Panc1 (cell line): ENCODE measurements at regions not wholly inside any gene's neighbourhood (a gene's known extent, or its start where the extent isn't known, plus 50 kb on each side); places are given as distances from the start of the nearest gene placed in this dataset.

Experiments used
- ATAC-seq: fragments of 200-7000 bp; cut with Tn5 transposase; 2 replicates; pipeline ENCODE4 v1.9.1; 2020; ENCODE audit warnings: mild to moderate bottlenecking, moderate library complexity
- BruUV-seq: library from RNA; stranded (reverse); fragments of 400-500 nt; replicated peaks from 2 replicates; lab custom pipeline; 2021; lab: Mats Ljungman, UMichigan
- CTCF ChIA-PET: fragments of 300-600 bp; sonication (Branson Sonifier 250); formaldehyde crosslinking; loops from one replicate; lab custom pipeline; 2022; ENCODE audit warnings: antibody characterized with exemption; lab: Charles Lee
- POLR2A ChIA-PET: fragments of 300-600 bp; sonication (Branson Sonifier 250); formaldehyde crosslinking; loops from one replicate; lab custom pipeline; 2022; ENCODE audit warnings: antibody characterized with exemption; lab: Charles Lee
- DNase-seq: peaks from one replicate; pipeline ENCODE4 v3.0.0-alpha.2; 2010; ENCODE audit warnings: low read depth, low spot score
- H3K27ac ChIP-seq: 2 replicates; pipeline ENCODE4 v1.5.1; 2011; ENCODE audit warnings: mild to moderate bottlenecking, low read length, inconsistent platforms
- H3K27me3 ChIP-seq: fragments of 200-500 bp; sonication (Bioruptor generic); 2 replicates; pipeline ENCODE4 v1.6.0; 2014; ENCODE audit warnings: low read length, inconsistent platforms; ENCODE audit not compliant: control insufficient read depth, insufficient read depth
- H3K36me3 ChIP-seq: fragments of 200-500 bp; sonication (Bioruptor generic); 2 replicates; pipeline ENCODE4 v1.5.1; 2014; ENCODE audit warnings: inconsistent platforms, mild to moderate bottlenecking, low read length, moderate library complexity; ENCODE audit not compliant: control insufficient read depth, insufficient read depth
- H3K4me1 ChIP-seq: 2 replicates; pipeline ENCODE4 v1.5.1; 2011; ENCODE audit warnings: inconsistent platforms, mild to moderate bottlenecking, low read length, moderate library complexity; ENCODE audit not compliant: control insufficient read depth, insufficient read depth
- H3K4me3 ChIP-seq, 2 experiments: 2 replicates each; pipeline ENCODE4 v1.5.1; 2011 to 2012; ENCODE audit warnings: low read depth in 2 of 2, low read length in 2 of 2, mild to moderate bottlenecking in 2 of 2, inconsistent platforms in 1 of 2, moderate library complexity in 1 of 2
- H3K9me3 ChIP-seq: fragments of 200-500 bp; sonication (Bioruptor generic); 2 replicates; pipeline ENCODE4 v1.5.1; 2014; ENCODE audit warnings: low read depth, mild to moderate bottlenecking, inconsistent platforms, low read length, moderate library complexity; ENCODE audit not compliant: control insufficient read depth, insufficient read depth
- POLR2AphosphoS5 ChIP-seq: IDR thresholded peaks from 2 replicates; pipeline ENCODE4 v1.6.1; 2012; ENCODE audit warnings: mild to moderate bottlenecking, low read depth, low read length, moderate library complexity
- SIN3A ChIP-seq: IDR thresholded peaks from 2 replicates; pipeline ENCODE4 v1.6.1; 2012; ENCODE audit warnings: low read depth, mild to moderate bottlenecking, low read length, moderate library complexity, borderline replicate concordance; ENCODE audit not compliant: insufficient read depth
- TCF7L2 ChIP-seq: IDR thresholded peaks from 2 replicates; pipeline ENCODE4 v1.6.1; 2011; ENCODE audit warnings: mild to moderate bottlenecking, low read depth, low read length, inconsistent platforms
- in situ Hi-C: cut with HindIII; loops from 2 replicates; pipeline ENCODE4 v1.10.0; 2016; ENCODE audit warnings: low sequenced_read_pairs, low pct_unique_long_range_greater_than_20kb
- intact Hi-C: fragments of 100-400 bp; cut with micrococcal nuclease; formaldehyde crosslinking; loops from one replicate; pipeline ENCODE4 v1.10.0; 2022; ENCODE audit not compliant: unreplicated experiment
- TF ChIP-seq, protein P1 (sequence below), 2 experiments: IDR thresholded peaks; 2 replicates each; pipeline ENCODE4 v1.6.1; 2011 to 2012; ENCODE audit warnings: low read depth in 2 of 2, control low read depth in 1 of 2, low read length in 1 of 2, mild to moderate bottlenecking in 1 of 2, moderate library complexity in 1 of 2; ENCODE audit not compliant: insufficient read depth in 1 of 2
- TF ChIP-seq, protein P2 (sequence below): fragments of 450-650 bp; IDR thresholded peaks from 2 replicates; pipeline ENCODE4 v1.5.1; 2017; ENCODE audit warnings: mild to moderate bottlenecking

DNA sequence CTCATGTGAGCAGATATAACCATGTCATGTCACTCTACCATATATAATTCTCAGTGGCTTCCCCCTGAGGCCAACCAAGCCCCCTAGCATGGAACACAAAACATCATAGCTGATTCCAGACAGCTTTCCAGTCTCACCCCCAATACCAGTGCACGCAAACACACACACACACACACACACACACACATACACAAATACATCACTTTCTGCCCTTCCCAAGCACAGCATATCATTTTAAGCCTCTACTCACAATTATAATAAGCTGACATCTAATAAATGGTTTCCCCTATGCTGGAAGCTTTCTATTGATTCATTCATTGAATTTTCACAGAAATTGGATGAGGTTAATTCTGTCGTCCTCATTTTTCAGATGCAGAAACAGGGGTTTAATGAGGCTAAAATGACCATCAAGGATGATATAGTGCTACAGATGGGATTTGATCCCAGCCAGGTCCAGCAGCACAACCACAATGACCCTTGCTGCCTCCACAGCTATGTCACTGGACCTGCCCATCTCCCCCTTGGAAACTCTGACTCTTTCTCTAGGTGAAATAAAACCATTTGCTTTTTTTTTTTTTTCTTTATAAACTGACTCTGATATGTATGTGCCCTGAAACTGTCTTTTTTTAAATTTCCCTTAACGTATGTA, 131.1 kb downstream of the TMEM114 start:
- no peak overlapping the region for H3K27ac ChIP-seq
- ChIA-PET POLR2A (no interaction called here), CTCF (no interaction called here)
- H3K4me1 ChIP-seq: no peaks in the 10 kb centered on the region
- H3K4me3 ChIP-seq: no peak overlapping the region
- BruUV-seq: no TSS peak
- H3K9me3 ChIP-seq: no peaks in the 10 kb centered on the region
- DNase-seq (no peak), ATAC-seq (no peak)
- no peak for TF ChIP-seq TCF7L2
- no peak for TF ChIP-seq SIN3A
- intact Hi-C loops (no loop called here), in situ Hi-C loops (no loop called here)
- peaks cover 8% of the 10 kb centered on the region; the same call in 1 of the 2 replicates for H3K27me3 ChIP-seq
- no peaks in the 10 kb centered on the region for H3K36me3 ChIP-seq

DNA sequence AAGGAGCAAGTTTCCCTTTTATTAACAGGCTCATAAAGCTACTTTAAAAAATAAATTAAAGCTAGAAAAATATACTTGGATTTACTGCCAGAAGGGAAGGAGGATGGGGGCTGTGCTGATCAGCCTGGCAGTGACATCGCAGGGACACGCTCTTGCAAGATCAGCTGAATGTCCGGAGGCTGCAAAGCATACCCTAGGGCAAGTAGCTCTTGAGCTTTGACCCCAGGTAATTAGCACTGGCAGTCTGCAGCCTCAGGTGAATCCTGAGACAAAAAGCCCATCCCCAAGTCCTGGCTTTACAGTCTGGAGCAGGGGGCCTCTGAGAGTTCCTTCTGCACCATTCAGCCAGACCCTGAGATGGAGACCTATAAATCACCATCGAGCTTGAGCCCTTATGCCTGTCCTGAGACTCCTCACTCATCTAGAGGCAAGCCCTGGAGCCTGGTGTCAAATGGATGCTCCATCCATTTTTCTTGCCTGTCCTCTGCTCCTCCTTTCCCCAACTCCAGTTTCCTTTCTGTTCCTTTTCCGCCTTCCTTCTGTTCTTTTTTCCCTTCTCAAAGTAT, 131.7 kb downstream of the TMEM114 start:
- CTCF ChIA-PET: no interaction called here
- DNase-seq (no peak), ATAC-seq (no peak)
- no TSS peak for BruUV-seq
- Histone ChIP-seq H3K9me3 (no peaks in the 10 kb centered on the region), H3K27ac (no peak overlapping the region), H3K27me3 (peaks cover 8% of the 10 kb centered on the region; the same call in 1 of the 2 replicates), H3K36me3 (no peaks in the 10 kb centered on the region), H3K4me3 (no peak overlapping the region), H3K4me1 (no peaks in the 10 kb centered on the region)
- intact Hi-C loops: no loop called here
- POLR2A ChIA-PET: no interaction called here
- in situ Hi-C loops: no loop called here
- TF ChIP-seq POLR2AphosphoS5: no peak
- TF ChIP-seq, protein P1, sequence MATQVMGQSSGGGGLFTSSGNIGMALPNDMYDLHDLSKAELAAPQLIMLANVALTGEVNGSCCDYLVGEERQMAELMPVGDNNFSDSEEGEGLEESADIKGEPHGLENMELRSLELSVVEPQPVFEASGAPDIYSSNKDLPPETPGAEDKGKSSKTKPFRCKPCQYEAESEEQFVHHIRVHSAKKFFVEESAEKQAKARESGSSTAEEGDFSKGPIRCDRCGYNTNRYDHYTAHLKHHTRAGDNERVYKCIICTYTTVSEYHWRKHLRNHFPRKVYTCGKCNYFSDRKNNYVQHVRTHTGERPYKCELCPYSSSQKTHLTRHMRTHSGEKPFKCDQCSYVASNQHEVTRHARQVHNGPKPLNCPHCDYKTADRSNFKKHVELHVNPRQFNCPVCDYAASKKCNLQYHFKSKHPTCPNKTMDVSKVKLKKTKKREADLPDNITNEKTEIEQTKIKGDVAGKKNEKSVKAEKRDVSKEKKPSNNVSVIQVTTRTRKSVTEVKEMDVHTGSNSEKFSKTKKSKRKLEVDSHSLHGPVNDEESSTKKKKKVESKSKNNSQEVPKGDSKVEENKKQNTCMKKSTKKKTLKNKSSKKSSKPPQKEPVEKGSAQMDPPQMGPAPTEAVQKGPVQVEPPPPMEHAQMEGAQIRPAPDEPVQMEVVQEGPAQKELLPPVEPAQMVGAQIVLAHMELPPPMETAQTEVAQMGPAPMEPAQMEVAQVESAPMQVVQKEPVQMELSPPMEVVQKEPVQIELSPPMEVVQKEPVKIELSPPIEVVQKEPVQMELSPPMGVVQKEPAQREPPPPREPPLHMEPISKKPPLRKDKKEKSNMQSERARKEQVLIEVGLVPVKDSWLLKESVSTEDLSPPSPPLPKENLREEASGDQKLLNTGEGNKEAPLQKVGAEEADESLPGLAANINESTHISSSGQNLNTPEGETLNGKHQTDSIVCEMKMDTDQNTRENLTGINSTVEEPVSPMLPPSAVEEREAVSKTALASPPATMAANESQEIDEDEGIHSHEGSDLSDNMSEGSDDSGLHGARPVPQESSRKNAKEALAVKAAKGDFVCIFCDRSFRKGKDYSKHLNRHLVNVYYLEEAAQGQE (IDR thresholded peaks at IDR 0.05; ENCODE audit: insufficient read depth in 1 of 2, low read depth in 2 of 2, low read length in 1 of 2): no peak
- TF ChIP-seq, protein P2, sequence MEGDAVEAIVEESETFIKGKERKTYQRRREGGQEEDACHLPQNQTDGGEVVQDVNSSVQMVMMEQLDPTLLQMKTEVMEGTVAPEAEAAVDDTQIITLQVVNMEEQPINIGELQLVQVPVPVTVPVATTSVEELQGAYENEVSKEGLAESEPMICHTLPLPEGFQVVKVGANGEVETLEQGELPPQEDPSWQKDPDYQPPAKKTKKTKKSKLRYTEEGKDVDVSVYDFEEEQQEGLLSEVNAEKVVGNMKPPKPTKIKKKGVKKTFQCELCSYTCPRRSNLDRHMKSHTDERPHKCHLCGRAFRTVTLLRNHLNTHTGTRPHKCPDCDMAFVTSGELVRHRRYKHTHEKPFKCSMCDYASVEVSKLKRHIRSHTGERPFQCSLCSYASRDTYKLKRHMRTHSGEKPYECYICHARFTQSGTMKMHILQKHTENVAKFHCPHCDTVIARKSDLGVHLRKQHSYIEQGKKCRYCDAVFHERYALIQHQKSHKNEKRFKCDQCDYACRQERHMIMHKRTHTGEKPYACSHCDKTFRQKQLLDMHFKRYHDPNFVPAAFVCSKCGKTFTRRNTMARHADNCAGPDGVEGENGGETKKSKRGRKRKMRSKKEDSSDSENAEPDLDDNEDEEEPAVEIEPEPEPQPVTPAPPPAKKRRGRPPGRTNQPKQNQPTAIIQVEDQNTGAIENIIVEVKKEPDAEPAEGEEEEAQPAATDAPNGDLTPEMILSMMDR: no peak
- no peak for TF ChIP-seq TCF7L2
- TF ChIP-seq SIN3A: no peak

DNA sequence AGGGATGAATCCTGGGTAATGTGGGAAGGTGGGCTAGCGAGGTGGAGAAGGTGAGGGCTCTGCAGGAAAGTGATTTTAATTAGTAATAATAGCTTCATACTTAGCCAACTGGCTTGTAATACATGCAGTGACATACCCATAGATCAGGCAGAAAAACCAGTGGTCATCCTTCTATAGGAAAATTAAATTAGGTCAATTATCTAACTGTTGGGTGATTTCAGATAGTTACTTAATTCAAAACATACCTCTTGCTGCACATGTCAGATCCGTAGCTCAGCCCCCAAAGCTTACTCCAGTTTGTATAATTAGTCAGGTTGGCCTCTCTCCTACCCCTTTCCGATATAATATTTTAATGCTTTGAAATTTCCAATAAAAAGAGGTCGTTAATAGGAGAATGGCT, 137.0 kb downstream of the TMEM114 start:
- H3K4me3 ChIP-seq: no peak overlapping the region
- no peaks in the 10 kb centered on the region for H3K36me3 ChIP-seq
- CTCF ChIA-PET: no interaction called here
- POLR2A ChIA-PET: no interaction called here
- intact Hi-C loops (no loop called here), in situ Hi-C loops (no loop called here)
- DNase-seq (no peak), ATAC-seq (no peak)
- no TSS peak for BruUV-seq
- H3K27me3 ChIP-seq: no peaks in the 10 kb centered on the region; the same call in 1 of the 2 replicates
- no peaks in the 10 kb centered on the region for H3K9me3 ChIP-seq
- H3K27ac ChIP-seq: no peak overlapping the region
- no peaks in the 10 kb centered on the region for H3K4me1 ChIP-seq
- TF ChIP-seq, protein P2: no peak
- TF ChIP-seq, protein P1 (IDR thresholded peaks at IDR 0.05; ENCODE audit: insufficient read depth in 1 of 2, low read depth in 2 of 2, low read length in 1 of 2): no peak
- no peak for TF ChIP-seq POLR2AphosphoS5
- no peak for TF ChIP-seq SIN3A
- no peak for TF ChIP-seq TCF7L2
